MM.1S (cell line): ENCODE measurements at regions not wholly inside any gene's neighbourhood (a gene's known extent, or its start where the extent isn't known, plus 50 kb on each side); places are given as distances from the start of the nearest gene placed in this dataset.

Experiments used
- CTCF ChIP-seq: fragments of 300-600 bp; sonication (generic); IDR thresholded peaks from 2 replicates; pipeline ENCODE4 v1.5.1; 2016; ENCODE audit warnings: antibody characterized with exemption, low read length, mixed read lengths
- EZH2phosphoT487 ChIP-seq: fragments of 300-600 bp; sonication (generic); IDR thresholded peaks from 2 replicates; pipeline ENCODE4 v1.6.1; 2018; ENCODE audit warnings: antibody characterized with exemption, low read length

GRCh38 chr13:83024955-83025594, 857.2 kb downstream of the SLITRK1 start:
- TF ChIP-seq CTCF (no peak), EZH2phosphoT487 (no peak)
